Activated T-helper 1 cell treated with Interleukin-2 at 50 U/mL for 16 hours (primary cell): ENCODE measurements at regions not wholly inside any gene's neighbourhood (a gene's known extent, or its start where the extent isn't known, plus 50 kb on each side); places are given as distances from the start of the nearest gene placed in this dataset.

Experiments
- DNase-seq: peaks from one replicate; pipeline ENCODE4 v3.0.0-alpha.2; 2020; ENCODE audit warnings: low read depth

DNA sequence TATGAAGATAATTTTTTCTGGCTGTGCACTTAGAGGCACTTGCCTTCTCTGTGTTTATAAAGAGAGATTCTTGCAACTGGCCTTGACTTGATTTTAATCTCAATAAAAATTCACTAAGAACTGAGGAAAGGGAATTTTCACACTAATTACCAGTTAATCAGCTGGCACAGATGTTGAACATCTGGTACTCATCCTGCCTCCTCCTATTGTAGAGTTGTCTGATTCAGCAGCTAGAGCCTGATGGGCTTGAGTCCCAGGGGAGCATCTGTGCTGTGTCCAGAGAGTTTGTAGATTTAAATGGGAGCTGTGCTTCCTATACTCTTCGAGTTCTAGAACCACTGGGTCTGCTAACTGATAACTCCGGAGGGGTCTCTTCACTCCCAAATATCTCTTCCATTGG lies 50.7 kb upstream of the ADRA1D start:
- no peak for DNase-seq

DNA sequence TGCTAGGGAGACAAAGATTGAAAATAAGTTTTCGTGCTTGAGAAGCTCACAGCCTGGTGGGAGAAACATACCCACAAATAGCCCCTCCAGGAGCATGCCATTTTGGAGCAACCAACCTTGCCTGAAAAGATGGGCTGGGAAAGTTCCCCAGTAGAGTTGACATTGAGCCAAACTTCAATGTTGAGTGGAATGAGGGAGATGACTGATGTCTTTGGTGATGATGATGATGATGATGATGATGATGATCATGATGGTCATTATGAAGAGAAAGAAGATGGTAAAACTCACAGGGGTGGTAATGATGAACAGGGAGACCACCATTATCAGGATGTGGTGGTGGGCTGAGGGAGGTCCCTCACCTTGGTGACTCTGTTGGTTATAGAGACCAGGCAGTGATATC lies 50.1 kb upstream of the ADRA1D start:
- DNase-seq: no peak
